SU-DHL-6 (cell line): ENCODE measurements at regions not wholly inside any gene's neighbourhood (a gene's known extent, or its start where the extent isn't known, plus 50 kb on each side); places are given as distances from the start of the nearest gene placed in this dataset.

Source experiments
- EZH2phosphoT487 ChIP-seq: fragments of 200-600 bp; sonication (generic), shearing (Covaris generic); conservative IDR thresholded peaks from 2 replicates; pipeline ENCODE4 v1.6.1; 2018; ENCODE audit warnings: mild to moderate bottlenecking, antibody characterized with exemption, low read length, moderate library complexity, mixed read lengths
- TF ChIP-seq, protein P1 (sequence below): fragments of 200-600 bp; sonication (generic); IDR thresholded peaks from one replicate; pipeline ENCODE4 v1.5.1; 2017; ENCODE audit warnings: antibody characterized with exemption, mild to moderate bottlenecking, low read length, moderate library complexity; ENCODE audit not compliant: insufficient read depth, poor library complexity, severe bottlenecking

DNA sequence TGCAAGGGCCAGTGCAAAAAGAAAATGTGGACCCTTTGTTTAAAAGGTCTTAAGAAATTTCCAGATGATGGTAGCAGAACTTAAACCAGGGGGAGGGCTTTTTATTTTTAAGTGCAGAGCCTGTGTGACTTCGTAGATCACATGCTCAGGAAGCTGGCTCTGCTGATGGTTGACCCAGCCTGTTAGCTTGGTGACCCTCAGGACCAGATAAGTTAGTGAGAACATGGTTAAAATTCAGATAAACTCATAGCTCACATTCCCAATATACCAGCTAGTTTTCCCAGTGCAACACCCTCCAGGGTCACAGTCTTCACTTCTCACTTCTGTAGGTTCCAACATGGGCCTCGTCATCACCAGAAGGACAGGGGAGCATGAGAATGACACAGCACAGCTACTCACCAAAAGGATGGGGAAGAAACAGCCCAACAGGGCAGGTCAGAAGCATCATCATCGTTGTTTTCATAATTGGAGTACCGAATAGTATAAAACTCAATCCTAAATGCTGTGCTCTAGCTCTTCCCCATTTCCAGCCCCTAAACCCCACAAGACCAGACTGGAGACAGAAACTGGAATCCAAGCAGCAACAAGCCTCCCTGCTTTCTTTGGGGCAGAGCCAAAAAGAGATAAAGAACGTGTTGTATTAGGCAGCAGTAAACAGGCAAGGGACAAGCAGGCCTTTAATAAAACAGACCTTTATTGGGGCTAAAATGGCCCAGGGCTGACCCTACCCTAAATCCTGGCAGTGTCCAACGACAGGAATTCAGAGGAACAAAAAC is 102.2 kb upstream of the ANKRD1 start:
- TF ChIP-seq, protein P1, sequence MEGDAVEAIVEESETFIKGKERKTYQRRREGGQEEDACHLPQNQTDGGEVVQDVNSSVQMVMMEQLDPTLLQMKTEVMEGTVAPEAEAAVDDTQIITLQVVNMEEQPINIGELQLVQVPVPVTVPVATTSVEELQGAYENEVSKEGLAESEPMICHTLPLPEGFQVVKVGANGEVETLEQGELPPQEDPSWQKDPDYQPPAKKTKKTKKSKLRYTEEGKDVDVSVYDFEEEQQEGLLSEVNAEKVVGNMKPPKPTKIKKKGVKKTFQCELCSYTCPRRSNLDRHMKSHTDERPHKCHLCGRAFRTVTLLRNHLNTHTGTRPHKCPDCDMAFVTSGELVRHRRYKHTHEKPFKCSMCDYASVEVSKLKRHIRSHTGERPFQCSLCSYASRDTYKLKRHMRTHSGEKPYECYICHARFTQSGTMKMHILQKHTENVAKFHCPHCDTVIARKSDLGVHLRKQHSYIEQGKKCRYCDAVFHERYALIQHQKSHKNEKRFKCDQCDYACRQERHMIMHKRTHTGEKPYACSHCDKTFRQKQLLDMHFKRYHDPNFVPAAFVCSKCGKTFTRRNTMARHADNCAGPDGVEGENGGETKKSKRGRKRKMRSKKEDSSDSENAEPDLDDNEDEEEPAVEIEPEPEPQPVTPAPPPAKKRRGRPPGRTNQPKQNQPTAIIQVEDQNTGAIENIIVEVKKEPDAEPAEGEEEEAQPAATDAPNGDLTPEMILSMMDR, result no peak
- no peak for TF ChIP-seq EZH2phosphoT487
